ENCODE measurements at regions not wholly inside any gene's neighbourhood (a gene's known extent, or its start where the extent isn't known, plus 50 kb on each side); places are given as distances from the start of the nearest gene placed in this dataset.
A peak's percentile ranks its signal among the peaks of the same experiment; 100 is the strongest.

GRCh38 chr5:28548856-28549255 lies 1510.5 kb upstream of the CDH9 start:
- no peak for DNase-seq (ENCODE audit: low read depth in 1 of 2, low spot score in 1 of 2)
- H3K27ac ChIP-seq: no peak overlapping the region

GRCh38 chr5:28544501-28544900 lies 1506.1 kb upstream of the CDH9 start:
- Histone ChIP-seq H3K27ac (no peak overlapping the region), H3K36me3 (no peaks in the 10 kb centered on the region), H3K4me1 (ENCODE audit: low read depth) (no peaks in the 10 kb centered on the region), H3K4me3 (no peak overlapping the region), H3K27me3 (no peaks in the 10 kb centered on the region), H3K9me3 (ENCODE audit: low read depth) (no peaks in the 10 kb centered on the region)
- DNase-seq (ENCODE audit: low read depth in 1 of 2, low spot score in 1 of 2): no peak
- no peak for TF ChIP-seq CTCF (IDR thresholded peaks at IDR 0.05; ENCODE audit: low read depth, low read length)

More at GRCh38 chr5:28548856-28549255, 1510.5 kb upstream of the CDH9 start:
- Histone ChIP-seq H3K4me1 (ENCODE audit: low read depth) (no peaks in the 10 kb centered on the region), H3K9me3 (ENCODE audit: low read depth) (no peaks in the 10 kb centered on the region), H3K36me3 (no peaks in the 10 kb centered on the region), H3K27me3 (no peaks in the 10 kb centered on the region), H3K4me3 (no peak overlapping the region)
- no peak for TF ChIP-seq CTCF (IDR thresholded peaks at IDR 0.05; ENCODE audit: low read depth, low read length)

- H3K9me3 ChIP-seq (ENCODE audit: low read depth): no peaks in the 10 kb centered on the region
- H3K27ac ChIP-seq: no peak overlapping the region
- H3K4me1 ChIP-seq (ENCODE audit: low read depth): no peaks in the 10 kb centered on the region
- no peak overlapping the region for H3K4me3 ChIP-seq
- H3K27me3 ChIP-seq: no peaks in the 10 kb centered on the region
- TF ChIP-seq CTCF (IDR thresholded peaks at IDR 0.05; ENCODE audit: low read depth, low read length): no peak
- DNase-seq (ENCODE audit: low read depth in 1 of 2, low spot score in 1 of 2): no peak
- H3K36me3 ChIP-seq: no peaks in the 10 kb centered on the region
Observed at GRCh38 chr5:28543473-28544098, 1505.2 kb upstream of the CDH9 start.

- DNase-seq (ENCODE audit: low read depth in 1 of 2, low spot score in 1 of 2): peak; percentile 3 to 84
- H3K36me3 ChIP-seq: no peaks in the 10 kb centered on the region
- H3K4me3 ChIP-seq: no peak overlapping the region
- no peaks in the 10 kb centered on the region for H3K9me3 ChIP-seq (ENCODE audit: low read depth)
- no peak overlapping the region for H3K27ac ChIP-seq
- TF ChIP-seq CTCF (IDR thresholded peaks at IDR 0.05; ENCODE audit: low read depth, low read length): no peak
- no peaks in the 10 kb centered on the region for H3K4me1 ChIP-seq (ENCODE audit: low read depth)
- no peaks in the 10 kb centered on the region for H3K27me3 ChIP-seq
Observed at GRCh38 chr5:28542987-28543386, 1504.6 kb upstream of the CDH9 start.

- H3K9me3 ChIP-seq (ENCODE audit: low read depth): no peaks in the 10 kb centered on the region
- peak in 1 of 2 donors; percentile 92 for DNase-seq (ENCODE audit: low read depth in 1 of 2, low spot score in 1 of 2)
- no peaks in the 10 kb centered on the region for H3K4me1 ChIP-seq (ENCODE audit: low read depth)
- no peaks in the 10 kb centered on the region for H3K27me3 ChIP-seq
- H3K4me3 ChIP-seq: no peak overlapping the region
- H3K27ac ChIP-seq: no peak overlapping the region
- H3K36me3 ChIP-seq: no peaks in the 10 kb centered on the region
- TF ChIP-seq CTCF (IDR thresholded peaks at IDR 0.05; ENCODE audit: low read depth, low read length): no peak
Observed at GRCh38 chr5:28523888-28524635, 1485.7 kb upstream of the CDH9 start.

All from cardiac muscle cell (in vitro differentiated cells and primary cell).